Activated naive CD4-positive, alpha-beta T cell treated with anti-CD3 and anti-CD28 coated beads, Interleukin-2, amount 10 ng/mL, durations not matched to agents 7 days and 5 days (primary cell): ENCODE measurements at regions not wholly inside any gene's neighbourhood (a gene's known extent, or its start where the extent isn't known, plus 50 kb on each side); places are given as distances from the start of the nearest gene placed in this dataset.

Experiments
- CTCF ChIA-PET: fragments of 350-600 bp; sonication (Branson Sonifier 250); formaldehyde crosslinking; loops from one replicate; lab custom pipeline; 2021; ENCODE audit warnings: antibody characterized with exemption; lab: Charles Lee
- DNase-seq: peaks from one replicate; pipeline ENCODE4 v3.0.0-alpha.2; 2020
- H3K27ac Mint-ChIP-seq: one replicate; pipeline ENCODE4 v1.8.0; 2021; ENCODE audit warnings: mild to moderate bottlenecking, moderate library complexity, mixed read lengths
- H3K27me3 Mint-ChIP-seq: one replicate; pipeline ENCODE4 v1.8.0; 2021; ENCODE audit warnings: mild to moderate bottlenecking, mixed read lengths
- H3K36me3 Mint-ChIP-seq: one replicate; pipeline ENCODE4 v1.8.0; 2021; ENCODE audit warnings: mixed read lengths
- H3K4me1 Mint-ChIP-seq: one replicate; pipeline ENCODE4 v1.8.0; 2021; ENCODE audit warnings: mixed read lengths
- H3K4me3 Mint-ChIP-seq: one replicate; pipeline ENCODE4 v1.8.0; 2021; ENCODE audit warnings: mild to moderate bottlenecking, moderate library complexity, mixed read lengths
- H3K9me3 Mint-ChIP-seq: one replicate; pipeline ENCODE4 v1.8.0; 2021; ENCODE audit warnings: mixed read lengths

GRCh38 chr17:54834086-54834485 is 66.6 kb upstream of the TOM1L1 start:
- Mint-ChIP-seq H3K4me1 (no peaks in the 10 kb centered on the region), H3K27ac (no peak overlapping the region), H3K27me3 (no peaks in the 10 kb centered on the region), H3K4me3 (no peak overlapping the region), H3K36me3 (no peaks in the 10 kb centered on the region), H3K9me3 (no peaks in the 10 kb centered on the region)
- CTCF ChIA-PET: no interaction called here
- no peak for DNase-seq

- Mint-ChIP-seq H3K9me3 (no peaks in the 10 kb centered on the region), H3K27ac (no peak overlapping the region), H3K36me3 (no peaks in the 10 kb centered on the region), H3K4me3 (no peak overlapping the region), H3K4me1 (no peaks in the 10 kb centered on the region), H3K27me3 (no peaks in the 10 kb centered on the region)
- DNase-seq: no peak
- CTCF ChIA-PET: no interaction called here
Measured at GRCh38 chr17:54835015-54835414, 65.6 kb upstream of the TOM1L1 start.

- H3K27me3 Mint-ChIP-seq: no peaks in the 10 kb centered on the region
- no peaks in the 10 kb centered on the region for H3K9me3 Mint-ChIP-seq
- H3K36me3 Mint-ChIP-seq: no peaks in the 10 kb centered on the region
- no peak for DNase-seq
- H3K27ac Mint-ChIP-seq: no peak overlapping the region
- CTCF ChIA-PET: no interaction called here
- H3K4me1 Mint-ChIP-seq: no peaks in the 10 kb centered on the region
- no peak overlapping the region for H3K4me3 Mint-ChIP-seq
Measured at GRCh38 chr17:54836723-54837462, 63.8 kb upstream of the TOM1L1 start.

GRCh38 chr17:54838651-54839421 is 61.8 kb upstream of the TOM1L1 start:
- no peaks in the 10 kb centered on the region for H3K36me3 Mint-ChIP-seq

GRCh38 chr17:54839447-54839846 is 61.2 kb upstream of the TOM1L1 start:
- no peak overlapping the region for H3K27ac Mint-ChIP-seq
- H3K9me3 Mint-ChIP-seq: no peaks in the 10 kb centered on the region
- no peaks in the 10 kb centered on the region for H3K27me3 Mint-ChIP-seq
- CTCF ChIA-PET: no interaction called here
- H3K4me1 Mint-ChIP-seq: no peaks in the 10 kb centered on the region
- H3K4me3 Mint-ChIP-seq: no peak overlapping the region
- no peak for DNase-seq
- H3K36me3 Mint-ChIP-seq: no peaks in the 10 kb centered on the region

More at GRCh38 chr17:54838651-54839421, 61.8 kb upstream of the TOM1L1 start:
- Mint-ChIP-seq H3K27me3 (no peaks in the 10 kb centered on the region), H3K4me1 (no peaks in the 10 kb centered on the region), H3K4me3 (no peak overlapping the region), H3K27ac (no peak overlapping the region), H3K9me3 (no peaks in the 10 kb centered on the region)
- CTCF ChIA-PET: no interaction called here
- DNase-seq: no peak

- no peaks in the 10 kb centered on the region for H3K4me1 Mint-ChIP-seq
- H3K36me3 Mint-ChIP-seq: no peaks in the 10 kb centered on the region
- H3K27me3 Mint-ChIP-seq: no peaks in the 10 kb centered on the region
- H3K27ac Mint-ChIP-seq: no peak overlapping the region
- no peaks in the 10 kb centered on the region for H3K9me3 Mint-ChIP-seq
- H3K4me3 Mint-ChIP-seq: no peak overlapping the region
- no peak for DNase-seq
- CTCF ChIA-PET: no interaction called here
Measured at GRCh38 chr17:54840885-54841591, 59.6 kb upstream of the TOM1L1 start.

- no peak for DNase-seq
- Mint-ChIP-seq H3K36me3 (no peaks in the 10 kb centered on the region), H3K9me3 (no peaks in the 10 kb centered on the region), H3K27me3 (no peaks in the 10 kb centered on the region), H3K4me1 (no peaks in the 10 kb centered on the region), H3K27ac (no peak overlapping the region), H3K4me3 (no peak overlapping the region)
- CTCF ChIA-PET: no interaction called here
Measured at GRCh38 chr17:54841656-54842055, 59.0 kb upstream of the TOM1L1 start.

- H3K36me3 Mint-ChIP-seq: no peaks in the 10 kb centered on the region
- H3K4me3 Mint-ChIP-seq: no peak overlapping the region
- no peak overlapping the region for H3K27ac Mint-ChIP-seq
- CTCF ChIA-PET: no interaction called here
- no peaks in the 10 kb centered on the region for H3K9me3 Mint-ChIP-seq
- DNase-seq: no peak
- no peaks in the 10 kb centered on the region for H3K27me3 Mint-ChIP-seq
- H3K4me1 Mint-ChIP-seq: no peaks in the 10 kb centered on the region
Measured at GRCh38 chr17:54844233-54844632, 56.4 kb upstream of the TOM1L1 start.

GRCh38 chr17:54848368-54848987 is 52.2 kb upstream of the TOM1L1 start:
- H3K4me3 Mint-ChIP-seq: no peak overlapping the region
- H3K9me3 Mint-ChIP-seq: no peaks in the 10 kb centered on the region
- DNase-seq: no peak
- H3K27ac Mint-ChIP-seq: no peak overlapping the region
- no peaks in the 10 kb centered on the region for H3K27me3 Mint-ChIP-seq
- CTCF ChIA-PET: no interaction called here
- no peaks in the 10 kb centered on the region for H3K36me3 Mint-ChIP-seq
- H3K4me1 Mint-ChIP-seq: no peaks in the 10 kb centered on the region

- Mint-ChIP-seq H3K27me3 (no peaks in the 10 kb centered on the region), H3K9me3 (no peaks in the 10 kb centered on the region), H3K36me3 (no peaks in the 10 kb centered on the region), H3K27ac (no peak overlapping the region), H3K4me1 (no peaks in the 10 kb centered on the region), H3K4me3 (no peak overlapping the region)
- CTCF ChIA-PET: no interaction called here
- no peak for DNase-seq
Measured at GRCh38 chr17:54849660-54850059, 51.0 kb upstream of the TOM1L1 start.
